ENCODE measurements at regions not wholly inside any gene's neighbourhood (a gene's known extent, or its start where the extent isn't known, plus 50 kb on each side); places are given as distances from the start of the nearest gene placed in this dataset.

GRCh38 chr18:70636991-70637390, 348.1 kb downstream of the SOCS6 start:
- H3K4me3 ChIP-seq (ENCODE audit: control insufficient read depth, low read depth, low read length) = no peak overlapping the region
- no peak for DNase-seq (ENCODE audit: low read depth)
- TF ChIP-seq, protein P1, sequence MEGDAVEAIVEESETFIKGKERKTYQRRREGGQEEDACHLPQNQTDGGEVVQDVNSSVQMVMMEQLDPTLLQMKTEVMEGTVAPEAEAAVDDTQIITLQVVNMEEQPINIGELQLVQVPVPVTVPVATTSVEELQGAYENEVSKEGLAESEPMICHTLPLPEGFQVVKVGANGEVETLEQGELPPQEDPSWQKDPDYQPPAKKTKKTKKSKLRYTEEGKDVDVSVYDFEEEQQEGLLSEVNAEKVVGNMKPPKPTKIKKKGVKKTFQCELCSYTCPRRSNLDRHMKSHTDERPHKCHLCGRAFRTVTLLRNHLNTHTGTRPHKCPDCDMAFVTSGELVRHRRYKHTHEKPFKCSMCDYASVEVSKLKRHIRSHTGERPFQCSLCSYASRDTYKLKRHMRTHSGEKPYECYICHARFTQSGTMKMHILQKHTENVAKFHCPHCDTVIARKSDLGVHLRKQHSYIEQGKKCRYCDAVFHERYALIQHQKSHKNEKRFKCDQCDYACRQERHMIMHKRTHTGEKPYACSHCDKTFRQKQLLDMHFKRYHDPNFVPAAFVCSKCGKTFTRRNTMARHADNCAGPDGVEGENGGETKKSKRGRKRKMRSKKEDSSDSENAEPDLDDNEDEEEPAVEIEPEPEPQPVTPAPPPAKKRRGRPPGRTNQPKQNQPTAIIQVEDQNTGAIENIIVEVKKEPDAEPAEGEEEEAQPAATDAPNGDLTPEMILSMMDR (IDR thresholded peaks at IDR 0.05; ENCODE audit: control insufficient read depth, insufficient read depth, low read depth, low read length, missing control alignments) = no peak

GRCh38 chr18:70634576-70635147, 345.8 kb downstream of the SOCS6 start:
- no peak for DNase-seq (ENCODE audit: low read depth)
- H3K4me3 ChIP-seq (ENCODE audit: control insufficient read depth, low read depth, low read length) = no peak overlapping the region
- TF ChIP-seq, protein P1 (IDR thresholded peaks at IDR 0.05; ENCODE audit: control insufficient read depth, insufficient read depth, low read depth, low read length, missing control alignments) = no peak

DNA sequence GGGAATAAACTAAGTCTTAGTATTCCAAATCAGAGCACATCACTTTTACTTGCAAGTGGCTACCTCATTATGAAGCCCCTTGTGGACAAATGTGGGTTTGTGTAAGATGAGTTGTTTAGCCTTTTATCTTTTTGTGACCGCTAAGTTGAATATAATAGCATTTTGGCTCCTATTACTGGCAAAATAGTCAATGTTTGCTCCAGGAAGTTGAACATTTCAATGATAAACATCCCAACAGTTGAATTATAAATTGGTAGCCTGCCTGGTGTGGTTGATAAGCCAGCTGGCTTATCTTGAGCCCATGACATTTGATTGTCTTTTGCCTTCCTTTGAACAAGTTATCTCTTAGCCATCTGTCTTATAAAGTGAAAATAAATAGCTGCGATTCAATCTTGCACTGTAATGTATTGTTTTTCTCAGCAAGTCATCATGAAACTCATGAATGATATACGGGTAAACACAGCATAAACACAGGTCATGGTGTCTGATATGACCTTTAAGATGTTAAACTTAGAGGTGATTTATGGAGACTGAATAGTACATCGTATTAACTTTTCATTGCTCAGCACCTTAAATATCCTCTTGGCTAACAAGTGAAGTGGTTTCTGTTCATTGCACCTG, 338.4 kb downstream of the SOCS6 start:
- no peak for DNase-seq (ENCODE audit: low read depth)
- TF ChIP-seq, protein P1 (IDR thresholded peaks at IDR 0.05; ENCODE audit: control insufficient read depth, insufficient read depth, low read depth, low read length, missing control alignments) = no peak
- H3K4me3 ChIP-seq (ENCODE audit: control insufficient read depth, low read depth, low read length) = no peak overlapping the region

DNA sequence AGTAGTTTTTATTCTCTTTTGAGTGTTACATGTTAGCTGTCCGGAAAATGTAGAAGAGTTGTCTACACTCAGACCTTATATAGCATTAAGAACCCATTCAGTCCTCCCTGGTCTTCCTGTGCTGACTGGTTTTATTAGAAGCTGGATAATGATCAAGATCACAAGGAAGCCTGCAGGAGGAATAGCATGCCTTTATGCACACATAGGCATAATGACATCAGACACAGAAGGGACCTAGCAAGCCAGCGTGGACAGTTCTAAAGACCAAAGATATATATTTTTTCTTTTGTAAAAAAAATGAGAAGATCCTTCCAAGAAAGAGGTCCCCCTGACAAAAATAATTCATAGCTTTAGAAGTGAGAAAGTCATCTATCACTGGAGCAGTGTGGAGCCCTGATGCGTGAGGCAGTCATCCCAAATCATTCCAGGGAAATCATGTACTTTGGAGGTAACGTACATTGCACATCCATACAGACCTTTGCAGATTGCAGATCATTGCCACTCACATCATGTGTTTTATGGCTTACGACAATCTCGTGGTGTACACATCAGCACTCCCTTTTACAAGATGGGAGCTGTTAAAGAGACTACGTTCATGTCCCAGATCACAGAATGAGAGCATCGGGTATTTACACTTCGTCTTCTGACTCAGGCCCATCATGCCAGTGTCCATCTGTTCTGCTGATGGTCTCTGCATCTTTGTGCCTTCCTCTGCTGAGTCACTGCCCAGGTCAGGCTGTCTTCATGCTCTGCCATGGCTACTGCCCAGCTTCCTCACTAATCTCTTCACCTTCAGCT, 334.0 kb downstream of the SOCS6 start:
- no peak for DNase-seq (ENCODE audit: low read depth)
- TF ChIP-seq, protein P1 (IDR thresholded peaks at IDR 0.05; ENCODE audit: control insufficient read depth, insufficient read depth, low read depth, low read length, missing control alignments) = no peak
- no peak overlapping the region for H3K4me3 ChIP-seq (ENCODE audit: control insufficient read depth, low read depth, low read length)

- no peak overlapping the region for H3K4me3 ChIP-seq (ENCODE audit: control insufficient read depth, low read depth, low read length)
- no peak for DNase-seq (ENCODE audit: low read depth)
Measured at GRCh38 chr18:70621710-70622109, 332.9 kb downstream of the SOCS6 start.

DNA sequence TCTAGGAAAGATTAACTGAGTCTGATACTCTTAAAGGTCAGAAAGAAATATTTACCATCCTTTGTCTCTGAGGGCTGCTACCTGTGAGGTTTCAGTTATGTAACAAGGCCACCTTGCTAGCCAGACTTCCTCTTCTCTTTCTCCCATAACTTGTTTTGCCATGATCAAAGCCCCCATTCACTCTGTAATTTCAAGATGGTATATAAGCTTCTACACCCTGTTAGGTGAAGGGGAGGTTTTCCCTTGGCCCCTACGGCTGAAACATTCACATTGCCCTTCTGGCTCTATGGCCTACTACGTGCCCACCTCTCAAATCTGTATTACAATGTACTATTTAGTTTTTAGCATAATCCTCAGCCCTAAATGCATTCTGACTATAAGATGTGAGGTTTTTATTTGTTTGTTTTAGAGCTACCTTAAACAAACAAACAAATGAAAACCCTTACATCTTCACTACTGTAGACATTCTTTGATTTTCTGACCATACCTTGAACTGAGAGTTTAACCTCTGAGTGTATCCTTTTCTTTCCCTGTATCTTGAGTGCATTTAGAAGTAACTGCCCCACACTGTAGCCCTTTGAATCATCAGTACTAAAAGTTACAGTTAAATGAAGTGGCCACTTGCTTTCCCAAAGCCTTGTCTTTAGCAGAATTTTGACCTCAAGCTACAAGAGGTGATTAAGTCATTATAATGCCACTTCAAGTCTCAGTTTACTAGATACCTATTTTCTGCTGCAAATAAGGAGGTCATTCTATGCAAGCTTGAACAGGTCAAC, 332.2 kb downstream of the SOCS6 start:
- H3K4me3 ChIP-seq (ENCODE audit: control insufficient read depth, low read depth, low read length) = no peak overlapping the region
- TF ChIP-seq, protein P1 (IDR thresholded peaks at IDR 0.05; ENCODE audit: control insufficient read depth, insufficient read depth, low read depth, low read length, missing control alignments) = no peak
- DNase-seq (ENCODE audit: low read depth) = no peak

More at GRCh38 chr18:70621710-70622109, 332.9 kb downstream of the SOCS6 start:
- TF ChIP-seq, protein P1 (IDR thresholded peaks at IDR 0.05; ENCODE audit: control insufficient read depth, insufficient read depth, low read depth, low read length, missing control alignments) = no peak
